GM19240 (cell line): ENCODE measurements at regions not wholly inside any gene's neighbourhood (a gene's known extent, or its start where the extent isn't known, plus 50 kb on each side); places are given as distances from the start of the nearest gene placed in this dataset.

Experiments used
- DNase-seq: peaks from one replicate; pipeline ENCODE4 v3.0.0; 2011; ENCODE audit warnings: low spot score; ENCODE audit not compliant: insufficient read length

- DNase-seq, result no peak
These were observed 362.4 kb downstream of the KCTD12 start for GRCh38 chr13:76523740-76524340.

- no peak for DNase-seq
These were observed 364.0 kb downstream of the KCTD12 start for GRCh38 chr13:76522083-76522755.

- DNase-seq, result no peak
These were observed 366.5 kb downstream of the KCTD12 start for GRCh38 chr13:76519685-76520084.

- no peak for DNase-seq
These were observed 369.6 kb downstream of the KCTD12 start for GRCh38 chr13:76516586-76516985.

GRCh38 chr13:76516013-76516412, 370.2 kb downstream of the KCTD12 start:
- no peak for DNase-seq

- DNase-seq, result no peak
These were observed 373.5 kb downstream of the KCTD12 start for GRCh38 chr13:76512721-76513145.

- DNase-seq, result no peak
These were observed 380.8 kb downstream of the KCTD12 start for GRCh38 chr13:76505437-76505836.

- no peak for DNase-seq
These were observed 382.4 kb downstream of the KCTD12 start for GRCh38 chr13:76503766-76504165.

GRCh38 chr13:76503291-76503690, 382.9 kb downstream of the KCTD12 start:
- DNase-seq, result no peak

GRCh38 chr13:76500894-76501293, 385.3 kb downstream of the KCTD12 start:
- no peak for DNase-seq

GRCh38 chr13:76499891-76500290, 386.3 kb downstream of the KCTD12 start:
- DNase-seq, result no peak

GRCh38 chr13:76489274-76489673, 396.9 kb downstream of the KCTD12 start:
- DNase-seq, result no peak

- no peak for DNase-seq
These were observed 404.5 kb downstream of the KCTD12 start for GRCh38 chr13:76481738-76482137.

GRCh38 chr13:76474966-76475365, 411.2 kb downstream of the KCTD12 start:
- DNase-seq, result no peak

GRCh38 chr13:76474356-76474755, 411.8 kb downstream of the KCTD12 start:
- no peak for DNase-seq

- peak; percentile 21 for DNase-seq
These were observed 412.6 kb downstream of the KCTD12 start for GRCh38 chr13:76473552-76474134.

GRCh38 chr13:76472916-76473315, 413.3 kb downstream of the KCTD12 start:
- no peak for DNase-seq

- no peak for DNase-seq
These were observed 414.7 kb downstream of the KCTD12 start for GRCh38 chr13:76471486-76471885.

GRCh38 chr13:76470991-76471390, 415.2 kb downstream of the KCTD12 start:
- no peak for DNase-seq

- no peak for DNase-seq
These were observed 420.2 kb downstream of the KCTD12 start for GRCh38 chr13:76466043-76466442.

- no peak for DNase-seq
These were observed 422.9 kb downstream of the KCTD12 start for GRCh38 chr13:76463314-76463713.

- no peak for DNase-seq
These were observed 424.2 kb downstream of the KCTD12 start for GRCh38 chr13:76461999-76462398.

- DNase-seq, result no peak
These were observed 424.7 kb downstream of the KCTD12 start for GRCh38 chr13:76461484-76461883.
